SK-N-SH (cell line): ENCODE measurements at regions not wholly inside any gene's neighbourhood (a gene's known extent, or its start where the extent isn't known, plus 50 kb on each side); places are given as distances from the start of the nearest gene placed in this dataset.

Source experiments
- CTCF ChIA-PET: fragments of 300-600, 350-600 bp; formaldehyde crosslinking; extraction: SDS; loops from one replicate; lab custom pipeline; 2021; lab: Yijun Ruan, JAX
- POLR2A ChIA-PET: fragments of 350-600 bp; sonication (Branson Sonifier 250); formaldehyde crosslinking; extraction: SDS; loops from one replicate; lab custom pipeline; 2020; ENCODE audit warnings: antibody characterized with exemption, inconsistent platforms; lab: Yijun Ruan, JAX
- DNase-seq: peaks from one replicate; pipeline ENCODE4 v3.0.0; 2012
- H2AFZ ChIP-seq: fragments of 200-600 bp; sonication (generic); 2 replicates; pipeline ENCODE4 v1.8.1; 2016; ENCODE audit warnings: antibody characterized with exemption, mild to moderate bottlenecking, low read depth
- H3F3A ChIP-seq: fragments of 200-600 bp; sonication (generic); replicated peaks from 2 replicates; pipeline ENCODE3; 2016; ENCODE audit warnings: antibody characterized with exemption, mild to moderate bottlenecking; ENCODE audit not compliant: insufficient read depth
- H3K27ac ChIP-seq, 2 experiments: fragments of 200-500 bp in 1 of 2; fragments of 200-600 bp in 1 of 2; sonication (Bioruptor generic) in 1 of 2; sonication (generic), shearing (Covaris generic) in 1 of 2; 2 replicates each; pipeline versions ENCODE4 v1.5.1 to v1.6.1; 2014 to 2016; ENCODE audit warnings: low read depth in 2 of 2, inconsistent platforms in 1 of 2, low read length in 1 of 2, mild to moderate bottlenecking in 1 of 2, mixed read lengths in 1 of 2
- H3K27me3 ChIP-seq: fragments of 200-600 bp; sonication (generic), shearing (Covaris generic); 2 replicates; pipeline ENCODE4 v1.6.1; 2016; ENCODE audit warnings: mixed run types; ENCODE audit not compliant: insufficient read depth
- H3K36me3 ChIP-seq, 2 experiments: fragments of 200-500 bp in 1 of 2; fragments of 200-600 bp in 1 of 2; sonication (Bioruptor generic) in 1 of 2; sonication (generic) in 1 of 2; replicated peaks in 1 of 2; 2 replicates each; pipeline versions ENCODE3 to v1.5.1; 2014 to 2016; ENCODE audit warnings: low read length in 1 of 2, mild to moderate bottlenecking in 1 of 2; ENCODE audit not compliant: insufficient read depth in 2 of 2, control insufficient read depth in 1 of 2
- H3K4me1 ChIP-seq, 2 experiments: fragments of 200-500 bp in 1 of 2; fragments of 200-600 bp in 1 of 2; sonication (Bioruptor generic) in 1 of 2; sonication (generic), shearing (Covaris generic) in 1 of 2; 2 replicates each; pipeline versions ENCODE4 v1.5.1 to v1.6.1; 2014 to 2016; ENCODE audit warnings: low read depth in 1 of 2, low read length in 1 of 2, mixed run types in 1 of 2; ENCODE audit not compliant: insufficient read depth in 2 of 2, control insufficient read depth in 1 of 2
- H3K4me2 ChIP-seq: fragments of 200-600 bp; sonication (generic), shearing (Covaris generic); 2 replicates; pipeline ENCODE4 v1.6.1; 2017; ENCODE audit warnings: mixed run types
- H3K4me3 ChIP-seq, 2 experiments: fragments of 200-500 bp in 1 of 2; fragments of 200-600 bp in 1 of 2; sonication (Bioruptor generic) in 1 of 2; sonication (generic), shearing (Covaris generic) in 1 of 2; 2 replicates each; pipeline versions ENCODE4 v1.5.1 to v1.8.1; 2014 to 2016; ENCODE audit warnings: low read depth in 2 of 2, inconsistent platforms in 1 of 2, low read length in 1 of 2, mild to moderate bottlenecking in 1 of 2, mixed read lengths in 1 of 2, moderate library complexity in 1 of 2
- H3K79me2 ChIP-seq: fragments of 200-600 bp; sonication (generic); 2 replicates; pipeline ENCODE4 v1.8.1; 2017; ENCODE audit warnings: mild to moderate bottlenecking; ENCODE audit not compliant: insufficient read depth
- H3K9ac ChIP-seq: fragments of 200-600 bp; sonication (generic); 2 replicates; pipeline ENCODE4 v1.6.1; 2017; ENCODE audit warnings: mixed run types
- H3K9me2 ChIP-seq: fragments of 200-600 bp; sonication (generic); 2 replicates; pipeline ENCODE4 v1.6.1; 2017; ENCODE audit warnings: mixed run types
- H3K9me3 ChIP-seq: fragments of 200-600 bp; sonication (generic); 2 replicates; pipeline ENCODE4 v1.6.1; 2017; ENCODE audit warnings: mixed run types, mild to moderate bottlenecking, moderate library complexity
- H4K20me1 ChIP-seq: fragments of 200-600 bp; sonication (generic); 2 replicates; pipeline ENCODE4 v1.6.1; 2017; ENCODE audit warnings: mild to moderate bottlenecking, mixed run types; ENCODE audit not compliant: insufficient read depth
- CHD2 ChIP-seq: fragments of 150-350 bp; IDR thresholded peaks from 2 replicates; pipeline ENCODE4 v1.6.1; 2018; ENCODE audit warnings: low read length; ENCODE audit not compliant: partially characterized antibody
- EP300 ChIP-seq, 2 experiments: IDR thresholded peaks; 2 replicates each; pipeline versions ENCODE4 v1.4.0 to v1.6.1; 2012; ENCODE audit warnings: borderline replicate concordance in 1 of 2, low read depth in 1 of 2, low read length in 1 of 2
- EZH2phosphoT487 ChIP-seq: fragments of 200-600 bp; sonication (generic); IDR thresholded peaks from 2 replicates; pipeline ENCODE4 v1.6.1; 2017; ENCODE audit warnings: low read depth, mixed run types, mild to moderate bottlenecking, antibody characterized with exemption, moderate library complexity, borderline replicate concordance
- FOSL2 ChIP-seq: IDR thresholded peaks from 2 replicates; pipeline ENCODE4 v1.4.0; 2012; ENCODE audit warnings: low read depth, mild to moderate bottlenecking, moderate library complexity, borderline replicate concordance
- FOXJ3 ChIP-seq: sonication (generic); formaldehyde crosslinking; IDR thresholded peaks from 2 replicates; pipeline ENCODE4 v1.5.1; 2020; ENCODE audit warnings: mild to moderate bottlenecking, missing genetic modification reagents
- FOXM1 ChIP-seq: IDR thresholded peaks from 2 replicates; pipeline ENCODE4 v1.4.0; 2012; ENCODE audit warnings: low read depth, mild to moderate bottlenecking
- GABPA ChIP-seq: IDR thresholded peaks from 2 replicates; pipeline ENCODE4 v1.4.0; 2012; ENCODE audit warnings: low read depth, mild to moderate bottlenecking
- GATA2 ChIP-seq: sonication (generic); formaldehyde crosslinking; IDR thresholded peaks from 2 replicates; pipeline ENCODE4 v1.5.0; 2020; ENCODE audit warnings: mild to moderate bottlenecking, missing genetic modification reagents
- JUND ChIP-seq: IDR thresholded peaks from 2 replicates; pipeline ENCODE4 v1.4.0; 2012
- MXI1 ChIP-seq: IDR thresholded peaks from 2 replicates; pipeline ENCODE4 v1.6.1; 2012; ENCODE audit warnings: mild to moderate bottlenecking, low read depth, low read length, improper control_type of control experiment
- PBX3 ChIP-seq: IDR thresholded peaks from 2 replicates; pipeline ENCODE4; 2012
- RFX5 ChIP-seq: IDR thresholded peaks from 2 replicates; pipeline ENCODE4 v1.6.1; 2012; ENCODE audit warnings: mild to moderate bottlenecking, improper control_type of control experiment, low read length
- SMC3 ChIP-seq: IDR thresholded peaks from 2 replicates; pipeline ENCODE4 v1.6.1; 2012; ENCODE audit warnings: low read depth, low read length, improper control_type of control experiment
- TAF1 ChIP-seq: IDR thresholded peaks from 2 replicates; pipeline ENCODE4 v1.6.1; 2012; ENCODE audit warnings: low read depth, mild to moderate bottlenecking, low read length, moderate library complexity, borderline replicate concordance
- WGBS: methylation state at CpG from one replicate; pipeline ENCODE4 v1.1.6; 2017; ENCODE audit warnings: low lambda C conversion rate; 5-methylcytosine and 5-hydroxymethylcytosine counted together
- TF ChIP-seq, protein P1 (sequence below): fragments of 200-600 bp; sonication (generic); IDR thresholded peaks from 2 replicates; pipeline ENCODE4 v1.6.1; 2017; ENCODE audit warnings: antibody characterized with exemption, mild to moderate bottlenecking, moderate library complexity
- TF ChIP-seq, protein P2 (sequence below): fragments of 150-350 bp; IDR thresholded peaks from 2 replicates; pipeline ENCODE4 v1.6.1; 2016; ENCODE audit warnings: mild to moderate bottlenecking, low read depth, low read length
- TF ChIP-seq, protein P3 (sequence below): fragments of 150-350 bp; IDR thresholded peaks from 2 replicates; pipeline ENCODE4 v1.6.1; 2017; ENCODE audit warnings: antibody characterized with exemption, low read length, low read depth, borderline replicate concordance

GRCh38 chr3:197438906-197439305, 116.9 kb downstream of the BDH1 start:
- no peak overlapping the region for H3K4me3 ChIP-seq
- 91% methylated on average over 3 of the region's 3 CpGs for WGBS
- H3K9ac ChIP-seq = no peak overlapping the region
- H3K79me2 ChIP-seq = no peaks in the 10 kb centered on the region
- ChIA-PET POLR2A (no interaction called here), CTCF (interaction anchor here (1.4 kb wide), 2 partner anchors 8 to 15 kb away, joined by 4 to 6 read pairs; no protein-coding TSS in a partner anchor)
- no peaks in the 10 kb centered on the region for H3K9me2 ChIP-seq
- no peak for DNase-seq
- no peak overlapping the region for H3K4me2 ChIP-seq
- no peaks in the 10 kb centered on the region for H4K20me1 ChIP-seq
- no peak for TF ChIP-seq PBX3
- TF ChIP-seq GATA2 = no peak
- TF ChIP-seq GABPA = no peak
- TF ChIP-seq, protein P1, sequence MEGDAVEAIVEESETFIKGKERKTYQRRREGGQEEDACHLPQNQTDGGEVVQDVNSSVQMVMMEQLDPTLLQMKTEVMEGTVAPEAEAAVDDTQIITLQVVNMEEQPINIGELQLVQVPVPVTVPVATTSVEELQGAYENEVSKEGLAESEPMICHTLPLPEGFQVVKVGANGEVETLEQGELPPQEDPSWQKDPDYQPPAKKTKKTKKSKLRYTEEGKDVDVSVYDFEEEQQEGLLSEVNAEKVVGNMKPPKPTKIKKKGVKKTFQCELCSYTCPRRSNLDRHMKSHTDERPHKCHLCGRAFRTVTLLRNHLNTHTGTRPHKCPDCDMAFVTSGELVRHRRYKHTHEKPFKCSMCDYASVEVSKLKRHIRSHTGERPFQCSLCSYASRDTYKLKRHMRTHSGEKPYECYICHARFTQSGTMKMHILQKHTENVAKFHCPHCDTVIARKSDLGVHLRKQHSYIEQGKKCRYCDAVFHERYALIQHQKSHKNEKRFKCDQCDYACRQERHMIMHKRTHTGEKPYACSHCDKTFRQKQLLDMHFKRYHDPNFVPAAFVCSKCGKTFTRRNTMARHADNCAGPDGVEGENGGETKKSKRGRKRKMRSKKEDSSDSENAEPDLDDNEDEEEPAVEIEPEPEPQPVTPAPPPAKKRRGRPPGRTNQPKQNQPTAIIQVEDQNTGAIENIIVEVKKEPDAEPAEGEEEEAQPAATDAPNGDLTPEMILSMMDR = no peak
- TF ChIP-seq, protein P2, sequence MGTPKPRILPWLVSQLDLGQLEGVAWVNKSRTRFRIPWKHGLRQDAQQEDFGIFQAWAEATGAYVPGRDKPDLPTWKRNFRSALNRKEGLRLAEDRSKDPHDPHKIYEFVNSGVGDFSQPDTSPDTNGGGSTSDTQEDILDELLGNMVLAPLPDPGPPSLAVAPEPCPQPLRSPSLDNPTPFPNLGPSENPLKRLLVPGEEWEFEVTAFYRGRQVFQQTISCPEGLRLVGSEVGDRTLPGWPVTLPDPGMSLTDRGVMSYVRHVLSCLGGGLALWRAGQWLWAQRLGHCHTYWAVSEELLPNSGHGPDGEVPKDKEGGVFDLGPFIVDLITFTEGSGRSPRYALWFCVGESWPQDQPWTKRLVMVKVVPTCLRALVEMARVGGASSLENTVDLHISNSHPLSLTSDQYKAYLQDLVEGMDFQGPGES = no peak
- TF ChIP-seq JUND = no peak
- TF ChIP-seq SMC3 = no peak
- no peak for TF ChIP-seq FOXM1
- TF ChIP-seq CHD2 = no peak
- no peak for TF ChIP-seq TAF1
- no peak for TF ChIP-seq FOSL2
- TF ChIP-seq RFX5 = no peak
- TF ChIP-seq EZH2phosphoT487 = no peak
- TF ChIP-seq, protein P3, sequence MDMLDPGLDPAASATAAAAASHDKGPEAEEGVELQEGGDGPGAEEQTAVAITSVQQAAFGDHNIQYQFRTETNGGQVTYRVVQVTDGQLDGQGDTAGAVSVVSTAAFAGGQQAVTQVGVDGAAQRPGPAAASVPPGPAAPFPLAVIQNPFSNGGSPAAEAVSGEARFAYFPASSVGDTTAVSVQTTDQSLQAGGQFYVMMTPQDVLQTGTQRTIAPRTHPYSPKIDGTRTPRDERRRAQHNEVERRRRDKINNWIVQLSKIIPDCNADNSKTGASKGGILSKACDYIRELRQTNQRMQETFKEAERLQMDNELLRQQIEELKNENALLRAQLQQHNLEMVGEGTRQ = no peak
- no peak for TF ChIP-seq MXI1
- TF ChIP-seq EP300 (IDR thresholded peaks at IDR 0.05; ENCODE audit: borderline replicate concordance in 1 of 2, low read depth in 1 of 2, low read length in 1 of 2) = no peak
- no peak for TF ChIP-seq FOXJ3
- no peaks in the 10 kb centered on the region; a peak in 1 of 4 replicates for H3K4me1 ChIP-seq
- no peaks in the 10 kb centered on the region for H3K36me3 ChIP-seq
- H3K9me3 ChIP-seq = no peaks in the 10 kb centered on the region
- H3F3A ChIP-seq = no peaks in the 10 kb centered on the region
- no peak overlapping the region for H2AFZ ChIP-seq
- no peak overlapping the region for H3K27ac ChIP-seq
- no peaks in the 10 kb centered on the region; the same call in 1 of the 2 replicates for H3K27me3 ChIP-seq
